HAP-1 (cell line): ENCODE measurements at regions not wholly inside any gene's neighbourhood (a gene's known extent, or its start where the extent isn't known, plus 50 kb on each side); places are given as distances from the start of the nearest gene placed in this dataset.
A peak's percentile ranks its signal among the peaks of the same experiment; 100 is the strongest.

Experiments
- DNase-seq, 2 experiments: peaks; one replicate each; pipeline ENCODE4 v3.0.0-alpha.2; 2016 to 2020; ENCODE audit warnings: low spot score in 2 of 2
- H3K27me3 ChIP-seq: fragments of 250-450 bp; sonication (Bioruptor Pico); 2 replicates; pipeline ENCODE4 v1.5.1; 2020; ENCODE audit warnings: low read depth, mild to moderate bottlenecking, moderate library complexity
- H3K36me3 ChIP-seq: fragments of 250-450 bp; sonication (Bioruptor Pico); replicated peaks from 2 replicates; pipeline ENCODE4 v1.5.1; 2020; ENCODE audit warnings: mild to moderate bottlenecking
- H3K4me1 ChIP-seq: fragments of 250-450 bp; sonication (Bioruptor Pico); 2 replicates; pipeline ENCODE4 v1.5.1; 2020; ENCODE audit warnings: mild to moderate bottlenecking
- H3K4me3 ChIP-seq: fragments of 250-450 bp; sonication (Bioruptor Pico); 2 replicates; pipeline ENCODE4 v1.5.1; 2020; ENCODE audit warnings: mild to moderate bottlenecking, moderate library complexity
- H3K9me3 ChIP-seq: fragments of 250-450 bp; sonication (Bioruptor Pico); 2 replicates; pipeline ENCODE4 v1.5.1; 2020; ENCODE audit warnings: mild to moderate bottlenecking, moderate library complexity
- in situ Hi-C: fragments of 300-500 bp; cut with MboI; formaldehyde crosslinking; loops from 3 replicates; pipeline ENCODE4 v1.14.3; 2020; ENCODE audit warnings: low sequenced_read_pairs, inconsistent platforms, mixed read lengths

DNA sequence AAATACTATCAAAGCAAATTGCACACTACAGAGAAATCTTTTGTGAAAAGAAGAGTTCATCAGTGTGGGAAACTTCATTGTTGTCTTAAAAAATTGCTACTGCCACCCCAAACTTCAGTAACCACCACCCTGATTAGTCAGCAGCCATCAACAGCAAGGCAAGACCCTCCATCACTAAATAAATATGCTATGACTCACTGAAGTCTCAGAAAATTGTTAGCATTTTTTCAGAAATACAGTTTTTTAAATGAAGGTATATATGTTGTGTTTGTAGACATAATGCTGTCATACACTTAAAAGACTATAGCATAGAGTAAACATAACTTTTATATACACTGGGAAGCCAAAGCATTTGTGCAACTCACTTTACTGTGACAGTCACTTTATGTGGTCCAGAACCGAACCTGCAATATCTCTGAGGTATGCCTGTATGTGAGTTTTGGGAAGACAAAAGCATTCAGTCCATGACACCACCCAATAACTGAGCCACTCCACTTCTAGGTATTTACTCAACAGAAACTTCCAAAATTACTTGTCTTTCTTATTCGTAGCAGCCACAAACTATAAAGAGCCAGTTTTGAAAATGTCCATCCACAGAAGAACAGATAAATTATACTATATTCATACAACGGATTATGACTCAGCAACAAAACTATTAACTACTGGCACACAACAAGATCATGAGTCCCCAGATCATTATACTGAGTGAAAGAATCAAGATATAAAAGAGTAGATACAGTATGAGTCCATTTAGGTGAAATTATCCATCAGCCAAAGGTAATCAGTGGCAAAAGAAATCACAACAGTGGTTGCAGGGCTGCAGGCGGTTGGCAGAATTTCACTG lies 649.6 kb downstream of the BCL11B start:
- Histone ChIP-seq H3K9me3 (no peaks in the 10 kb centered on the region), H3K4me1 (no peaks in the 10 kb centered on the region), H3K36me3 (no peaks in the 10 kb centered on the region), H3K4me3 (no peak overlapping the region), H3K27me3 (no peaks in the 10 kb centered on the region)
- in situ Hi-C loops, result no loop called here
- DNase-seq, result no peak

GRCh38 chr14:98623788-98624415 lies 648.1 kb downstream of the BCL11B start:
- in situ Hi-C loops, result no loop called here
- no peaks in the 10 kb centered on the region for H3K4me1 ChIP-seq

DNA sequence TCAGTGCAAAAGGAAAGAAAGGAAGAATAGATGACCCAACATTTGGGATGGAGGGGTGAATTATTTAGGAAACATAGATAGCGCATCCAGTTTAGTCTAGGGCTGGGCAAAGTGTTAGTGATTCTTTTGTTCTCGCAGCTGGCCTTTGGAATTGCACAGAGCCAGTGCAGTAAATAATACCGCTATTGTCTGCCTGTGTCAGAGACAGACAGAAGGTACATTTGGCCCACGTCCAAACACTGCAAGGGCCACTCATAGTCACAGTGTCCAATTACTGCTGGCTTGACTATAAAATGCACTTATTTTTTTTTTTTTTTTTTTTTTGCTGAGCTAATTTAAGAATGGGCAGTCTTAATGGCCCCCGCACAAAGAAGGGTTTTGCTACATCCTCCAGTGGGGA lies 638.6 kb downstream of the BCL11B start:
- no peaks in the 10 kb centered on the region for H3K27me3 ChIP-seq
- no peak overlapping the region for H3K4me3 ChIP-seq
- no peaks in the 10 kb centered on the region for H3K4me1 ChIP-seq
- no peaks in the 10 kb centered on the region for H3K36me3 ChIP-seq
- DNase-seq, result peak; percentile 66 to 69
- in situ Hi-C loops, result no loop called here
- H3K9me3 ChIP-seq, result no peaks in the 10 kb centered on the region

More at GRCh38 chr14:98623788-98624415, 648.1 kb downstream of the BCL11B start:
- H3K27me3 ChIP-seq, result no peaks in the 10 kb centered on the region
- H3K4me3 ChIP-seq, result no peak overlapping the region
- H3K9me3 ChIP-seq, result no peaks in the 10 kb centered on the region
- DNase-seq, result no peak
- H3K36me3 ChIP-seq, result no peaks in the 10 kb centered on the region

DNA sequence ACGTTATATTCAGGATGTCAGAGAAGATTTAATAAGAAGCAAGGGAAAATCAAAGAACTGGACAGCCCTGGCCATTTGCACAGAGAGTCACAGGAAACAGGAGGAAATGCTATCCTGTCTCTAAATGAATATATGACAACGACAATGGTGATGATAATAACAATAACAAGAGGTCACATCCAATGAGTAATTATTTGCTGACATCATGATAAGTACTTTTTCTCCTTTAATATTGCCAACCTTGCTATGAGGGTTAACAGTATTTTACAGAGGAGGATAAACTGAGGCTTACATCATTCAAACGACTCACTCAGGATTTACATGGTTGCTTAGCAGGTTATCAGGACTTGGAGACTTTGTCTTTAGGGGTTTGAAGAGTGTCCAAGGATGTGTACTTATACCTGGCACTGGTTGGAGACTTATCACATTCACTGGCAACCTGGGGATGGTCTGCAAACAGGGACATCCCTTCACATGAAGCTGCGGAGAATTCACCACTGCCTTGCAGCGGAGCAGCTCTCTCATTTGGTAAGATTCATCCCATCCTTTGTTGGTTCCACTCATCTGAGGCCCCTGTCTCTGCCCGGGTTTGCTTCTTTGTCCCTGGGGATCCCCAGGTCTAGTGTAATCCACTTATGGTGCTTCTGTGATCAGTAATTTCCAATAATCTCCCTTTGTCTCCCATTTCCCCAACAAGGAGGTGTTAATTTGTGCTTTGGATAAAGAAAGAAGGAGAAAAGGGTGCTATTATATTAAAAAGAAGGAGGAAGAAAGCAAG lies 637.8 kb downstream of the BCL11B start:
- no peak for DNase-seq
- H3K4me1 ChIP-seq, result no peaks in the 10 kb centered on the region
- no peak overlapping the region for H3K4me3 ChIP-seq
- no peaks in the 10 kb centered on the region for H3K36me3 ChIP-seq
- no peaks in the 10 kb centered on the region for H3K27me3 ChIP-seq
- in situ Hi-C loops, result no loop called here
- H3K9me3 ChIP-seq, result no peaks in the 10 kb centered on the region

GRCh38 chr14:98638366-98638765 lies 633.6 kb downstream of the BCL11B start:
- Histone ChIP-seq H3K4me3 (no peak overlapping the region), H3K4me1 (no peaks in the 10 kb centered on the region), H3K9me3 (no peaks in the 10 kb centered on the region), H3K27me3 (no peaks in the 10 kb centered on the region), H3K36me3 (no peaks in the 10 kb centered on the region)
- no peak for DNase-seq
- in situ Hi-C loops, result no loop called here

DNA sequence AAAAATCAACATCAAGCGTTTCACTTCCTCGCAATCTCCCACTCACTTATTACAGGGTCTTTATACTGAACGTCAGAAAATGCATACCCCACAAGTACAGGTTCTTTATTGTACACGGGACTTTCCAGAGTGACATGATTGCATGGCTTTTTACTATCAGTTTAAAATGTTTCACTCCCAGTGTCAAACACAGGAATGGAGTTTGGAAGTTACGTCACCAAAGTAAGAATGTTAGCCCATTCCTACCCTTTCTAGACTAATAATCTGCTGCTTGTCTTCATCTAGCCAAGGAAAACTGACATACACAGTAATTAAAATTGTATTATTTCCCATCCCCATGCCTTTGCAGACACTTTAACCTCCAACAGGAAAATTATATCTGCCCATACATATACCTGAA lies 624.2 kb downstream of the BCL11B start:
- in situ Hi-C loops, result no loop called here
- Histone ChIP-seq H3K27me3 (no peaks in the 10 kb centered on the region), H3K36me3 (no peaks in the 10 kb centered on the region), H3K4me1 (no peaks in the 10 kb centered on the region), H3K4me3 (no peak overlapping the region), H3K9me3 (no peaks in the 10 kb centered on the region)
- no peak for DNase-seq

GRCh38 chr14:98651037-98651436 lies 621.0 kb downstream of the BCL11B start:
- Histone ChIP-seq H3K36me3 (no peaks in the 10 kb centered on the region), H3K4me1 (no peaks in the 10 kb centered on the region), H3K9me3 (no peaks in the 10 kb centered on the region), H3K4me3 (no peak overlapping the region), H3K27me3 (no peaks in the 10 kb centered on the region)
- in situ Hi-C loops, result no loop called here
- DNase-seq, result no peak

GRCh38 chr14:98665007-98665406 lies 607.0 kb downstream of the BCL11B start:
- in situ Hi-C loops, result no loop called here
- DNase-seq, result no peak
- Histone ChIP-seq H3K9me3 (no peaks in the 10 kb centered on the region), H3K36me3 (no peaks in the 10 kb centered on the region), H3K4me1 (no peaks in the 10 kb centered on the region), H3K4me3 (no peak overlapping the region), H3K27me3 (no peaks in the 10 kb centered on the region)

DNA sequence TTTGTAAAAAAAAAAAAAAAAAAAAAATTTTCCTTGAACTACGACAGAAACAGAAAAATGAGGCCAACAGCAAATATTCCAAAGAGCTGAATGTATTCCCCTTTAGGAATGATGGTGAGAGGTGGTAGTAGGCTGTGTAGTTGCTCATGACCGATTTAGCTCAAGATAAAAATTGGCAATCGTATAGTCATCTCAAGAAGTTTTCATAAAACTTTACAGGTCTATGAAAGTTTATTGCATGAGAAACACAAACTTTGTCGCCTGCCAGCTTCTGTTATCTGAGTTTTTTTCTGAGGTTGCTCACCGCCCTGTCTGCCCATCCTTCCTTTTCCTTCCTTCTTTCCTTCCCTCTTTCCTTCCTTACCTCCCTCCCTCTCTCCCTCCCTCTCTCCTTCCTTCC lies 605.5 kb downstream of the BCL11B start:
- in situ Hi-C loops, result no loop called here

GRCh38 chr14:98682033-98682432 lies 590.0 kb downstream of the BCL11B start:
- H3K4me1 ChIP-seq, result no peaks in the 10 kb centered on the region
- DNase-seq, result no peak
- no peaks in the 10 kb centered on the region for H3K9me3 ChIP-seq
- in situ Hi-C loops, result no loop called here
- H3K36me3 ChIP-seq, result no peaks in the 10 kb centered on the region
- H3K27me3 ChIP-seq, result no peaks in the 10 kb centered on the region
- no peak overlapping the region for H3K4me3 ChIP-seq

More for the DNA sequence above, 605.5 kb downstream of the BCL11B start:
- H3K36me3 ChIP-seq, result no peaks in the 10 kb centered on the region
- no peak for DNase-seq
- H3K9me3 ChIP-seq, result no peaks in the 10 kb centered on the region
- no peak overlapping the region for H3K4me3 ChIP-seq
- H3K4me1 ChIP-seq, result no peaks in the 10 kb centered on the region
- H3K27me3 ChIP-seq, result no peaks in the 10 kb centered on the region

- Histone ChIP-seq H3K4me3 (no peak overlapping the region), H3K9me3 (no peaks in the 10 kb centered on the region), H3K4me1 (no peaks in the 10 kb centered on the region), H3K36me3 (no peaks in the 10 kb centered on the region), H3K27me3 (no peaks in the 10 kb centered on the region)
- DNase-seq, result no peak
- in situ Hi-C loops, result no loop called here
These were observed 589.3 kb downstream of the BCL11B start for GRCh38 chr14:98682726-98683125.

DNA sequence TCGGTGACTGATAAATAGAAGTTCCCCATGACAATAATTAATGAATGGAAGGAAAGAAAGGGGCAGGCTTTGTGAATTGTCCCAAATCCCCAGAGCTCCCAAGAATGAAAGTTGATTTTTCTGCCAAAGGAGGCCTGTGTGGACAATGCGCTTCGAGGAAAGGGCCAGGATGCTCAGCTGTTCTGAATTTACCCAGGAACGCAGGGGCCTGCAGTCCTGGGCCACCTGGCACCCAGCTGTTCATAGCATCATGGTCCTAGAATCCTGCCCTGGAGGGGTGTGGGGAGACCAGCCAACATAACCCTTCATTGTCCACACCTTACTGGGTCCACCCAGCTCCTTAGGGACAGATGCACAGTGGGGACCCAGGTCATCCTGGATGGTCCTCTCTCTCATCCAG lies 587.5 kb downstream of the BCL11B start:
- in situ Hi-C loops, result no loop called here
- DNase-seq, result no peak
- H3K9me3 ChIP-seq, result no peaks in the 10 kb centered on the region
- no peaks in the 10 kb centered on the region for H3K4me1 ChIP-seq
- no peaks in the 10 kb centered on the region for H3K27me3 ChIP-seq
- no peak overlapping the region for H3K4me3 ChIP-seq
- H3K36me3 ChIP-seq, result no peaks in the 10 kb centered on the region

GRCh38 chr14:98685725-98686124 lies 586.3 kb downstream of the BCL11B start:
- in situ Hi-C loops, result no loop called here
- no peaks in the 10 kb centered on the region for H3K36me3 ChIP-seq
- no peak for DNase-seq
- H3K27me3 ChIP-seq, result no peaks in the 10 kb centered on the region
- H3K4me1 ChIP-seq, result no peaks in the 10 kb centered on the region
- H3K9me3 ChIP-seq, result no peaks in the 10 kb centered on the region
- H3K4me3 ChIP-seq, result no peak overlapping the region

GRCh38 chr14:98688446-98688845 lies 583.6 kb downstream of the BCL11B start:
- H3K27me3 ChIP-seq, result no peaks in the 10 kb centered on the region
- H3K9me3 ChIP-seq, result no peaks in the 10 kb centered on the region
- H3K36me3 ChIP-seq, result no peaks in the 10 kb centered on the region
- no peak for DNase-seq
- in situ Hi-C loops, result no loop called here
- H3K4me1 ChIP-seq, result no peaks in the 10 kb centered on the region
- no peak overlapping the region for H3K4me3 ChIP-seq
